ENCODE measurements at regions not wholly inside any gene's neighbourhood (a gene's known extent, or its start where the extent isn't known, plus 50 kb on each side); places are given as distances from the start of the nearest gene placed in this dataset.
"Not testable (repeated sequence)": the region's sequence is repeated elsewhere in the genome, so short reads cannot be mapped to it uniquely, and the experiment has no call there.

DNA sequence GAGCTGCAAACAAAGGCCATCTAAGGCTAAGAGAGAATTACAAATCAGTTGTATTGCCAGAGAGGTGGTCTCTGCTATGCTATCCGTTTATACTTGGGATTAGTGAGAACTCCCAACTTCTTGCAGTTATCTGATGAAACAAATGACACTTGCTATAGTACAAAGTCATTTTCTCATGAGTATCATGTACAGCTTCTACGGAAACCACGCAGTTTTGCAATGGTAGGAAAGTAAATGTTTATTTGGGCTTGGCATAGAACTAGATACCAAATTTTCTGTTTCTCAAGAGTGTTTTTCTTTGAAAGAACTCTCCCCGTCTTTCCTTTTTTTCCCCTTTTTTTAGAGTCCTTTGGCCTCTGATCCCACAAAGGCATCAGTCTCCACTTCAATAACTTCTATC is 128.2 kb upstream of the ENPEP start:
- no peak overlapping the region for H3K27ac ChIP-seq
- no peaks in the 10 kb centered on the region for H3K36me3 ChIP-seq
- H3K9me3 ChIP-seq = no peaks in the 10 kb centered on the region
- DNase-seq = no peak
- no peaks in the 10 kb centered on the region for H3K27me3 ChIP-seq
- no peak for TF ChIP-seq CTCF (IDR thresholded peaks at IDR 0.05)
- no peak overlapping the region for H3K4me3 ChIP-seq
- no peaks in the 10 kb centered on the region for H3K4me1 ChIP-seq
- intact Hi-C loops (cut with DNase I) = no loop called here
- no peak overlapping the region for H3K9ac ChIP-seq (ENCODE audit: low read depth in 2 of 2, low read length in 2 of 2)

- TF ChIP-seq CTCF (IDR thresholded peaks at IDR 0.05) = peak; percentile 28
- H3K36me3 ChIP-seq = no peaks in the 10 kb centered on the region
- no peaks in the 10 kb centered on the region for H3K27me3 ChIP-seq
- intact Hi-C loops (cut with DNase I) = loop anchor here (2.0 kb wide), 1 partner anchor 167 kb away; no protein-coding TSS in a partner anchor
- no peak overlapping the region for H3K4me3 ChIP-seq
- no peak overlapping the region for H3K9ac ChIP-seq (ENCODE audit: low read depth in 2 of 2, low read length in 2 of 2)
- no peak overlapping the region for H3K27ac ChIP-seq
- no peaks in the 10 kb centered on the region for H3K4me1 ChIP-seq
- peak; percentile 20 for DNase-seq
- no peaks in the 10 kb centered on the region for H3K9me3 ChIP-seq
Observed at GRCh38 chr4:110344165-110344564, 131.8 kb upstream of the ENPEP start.

DNA sequence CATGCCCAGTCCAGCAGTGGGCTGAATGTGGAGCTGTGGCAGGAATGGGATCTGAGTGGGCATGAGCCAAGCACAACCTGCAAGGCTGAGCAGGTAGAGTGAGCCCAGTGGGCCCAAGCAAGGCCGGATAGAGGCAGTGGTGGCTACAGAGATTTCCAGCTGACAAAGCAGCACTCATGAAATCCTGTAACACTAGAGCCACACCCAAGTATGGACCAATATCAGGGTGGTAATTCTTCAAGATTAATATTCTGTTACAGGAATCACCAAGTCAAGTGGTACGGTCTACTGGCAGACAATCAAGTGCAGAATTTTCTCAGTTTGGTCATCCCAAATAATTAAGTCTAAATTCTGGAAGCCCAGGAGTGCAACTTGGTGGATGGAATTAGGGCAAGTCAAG is 132.4 kb upstream of the ENPEP start:
- Histone ChIP-seq H3K9me3 (no peaks in the 10 kb centered on the region), H3K9ac (ENCODE audit: low read depth in 2 of 2, low read length in 2 of 2) (no peak overlapping the region), H3K27ac (no peak overlapping the region), H3K27me3 (no peaks in the 10 kb centered on the region), H3K4me3 (no peak overlapping the region), H3K4me1 (no peaks in the 10 kb centered on the region), H3K36me3 (no peaks in the 10 kb centered on the region)
- no peak for DNase-seq
- intact Hi-C loops (cut with DNase I) = no loop called here
- no peak for TF ChIP-seq CTCF (IDR thresholded peaks at IDR 0.05)

DNA sequence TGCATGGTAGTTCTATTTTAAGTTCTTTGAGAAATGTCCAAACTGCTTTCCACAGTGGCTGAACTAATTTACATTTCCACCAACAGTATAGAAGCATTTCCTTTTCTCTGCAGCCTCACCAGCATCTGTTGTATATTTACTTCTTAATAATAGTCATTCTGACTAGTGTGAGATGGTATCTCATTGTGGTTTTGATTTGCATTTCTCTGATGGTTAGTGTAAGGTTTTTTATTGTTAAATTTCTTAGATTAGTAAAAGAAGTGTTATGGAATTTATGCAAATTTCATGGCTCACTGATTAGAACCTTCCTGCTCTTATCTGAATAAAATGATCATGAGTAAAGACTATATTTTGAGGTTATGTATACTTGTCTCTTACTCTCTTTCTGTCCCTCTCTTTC is 134.8 kb upstream of the ENPEP start:
- H3K36me3 ChIP-seq; DNase-seq; H3K27me3 ChIP-seq; H3K4me3 ChIP-seq; H3K9me3 ChIP-seq; H3K9ac ChIP-seq (ENCODE audit: low read depth in 2 of 2, low read length in 2 of 2); intact Hi-C loops (cut with DNase I); H3K27ac ChIP-seq; H3K4me1 ChIP-seq: not testable (repeated sequence)

GRCh38 chr4:110335399-110335798 is 137.0 kb upstream of the ELOVL6 start:
- no peak for TF ChIP-seq CTCF (IDR thresholded peaks at IDR 0.05)
- no peaks in the 10 kb centered on the region for H3K4me1 ChIP-seq
- no peak overlapping the region for H3K27ac ChIP-seq
- H3K4me3 ChIP-seq = no peak overlapping the region
- no peaks in the 10 kb centered on the region for H3K9me3 ChIP-seq
- intact Hi-C loops (cut with DNase I) = no loop called here
- H3K9ac ChIP-seq (ENCODE audit: low read depth in 2 of 2, low read length in 2 of 2) = no peak overlapping the region
- H3K27me3 ChIP-seq = no peaks in the 10 kb centered on the region
- H3K36me3 ChIP-seq = no peaks in the 10 kb centered on the region
- no peak for DNase-seq

DNA sequence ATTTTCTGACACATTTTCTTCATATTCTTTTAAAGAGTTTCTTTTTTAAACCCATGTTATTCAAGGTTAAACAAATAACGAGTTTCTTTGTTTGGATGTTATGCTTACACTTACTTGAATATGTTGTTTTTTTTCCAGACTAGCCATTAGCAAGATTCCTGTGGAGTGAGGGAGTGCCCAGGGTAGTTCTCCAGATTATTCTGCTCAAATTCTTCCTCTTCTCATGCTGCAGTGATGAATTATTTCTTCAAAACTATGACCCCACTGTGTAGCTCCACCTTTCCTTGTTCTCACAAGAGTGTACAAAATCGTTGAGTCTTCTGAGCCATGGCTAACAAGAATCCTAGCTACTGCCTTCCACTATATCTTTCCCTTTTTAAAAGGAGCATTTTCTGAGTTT is 134.1 kb upstream of the ELOVL6 start:
- no peak for DNase-seq
- H3K9ac ChIP-seq (ENCODE audit: low read depth in 2 of 2, low read length in 2 of 2) = no peak overlapping the region
- no peaks in the 10 kb centered on the region for H3K36me3 ChIP-seq
- TF ChIP-seq CTCF (IDR thresholded peaks at IDR 0.05) = no peak
- no peaks in the 10 kb centered on the region for H3K27me3 ChIP-seq
- no peak overlapping the region for H3K27ac ChIP-seq
- no peak overlapping the region for H3K4me3 ChIP-seq
- intact Hi-C loops (cut with DNase I) = no loop called here
- H3K4me1 ChIP-seq = no peaks in the 10 kb centered on the region
- no peaks in the 10 kb centered on the region for H3K9me3 ChIP-seq

DNA sequence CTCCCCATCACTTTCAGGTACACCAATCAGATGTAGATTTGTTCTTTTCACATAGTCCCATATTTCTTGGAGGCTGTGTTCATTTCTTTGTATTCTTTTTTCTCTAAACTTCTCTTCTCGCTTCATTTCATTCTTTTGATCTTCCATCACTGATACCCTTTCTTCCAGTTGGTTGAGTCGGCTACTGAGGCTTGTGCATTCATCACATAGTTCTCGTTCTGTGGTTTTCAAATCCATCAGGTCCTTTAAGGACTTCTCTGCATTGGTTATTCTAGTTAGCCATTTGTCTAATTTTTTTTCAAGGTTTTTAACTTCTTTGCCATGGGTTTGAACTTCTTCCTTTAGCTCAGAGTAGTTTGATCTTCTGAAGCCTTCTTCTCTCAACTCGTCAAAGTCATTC is 128.0 kb upstream of the ELOVL6 start:
- intact Hi-C loops (cut with DNase I); H3K27ac ChIP-seq; H3K4me3 ChIP-seq; H3K9me3 ChIP-seq; DNase-seq; H3K27me3 ChIP-seq; H3K4me1 ChIP-seq; H3K36me3 ChIP-seq; H3K9ac ChIP-seq (ENCODE audit: low read depth in 2 of 2, low read length in 2 of 2): not testable (repeated sequence)

Data from colonic mucosa (tissue), 4 donors.